ENCODE measurements at regions not wholly inside any gene's neighbourhood (a gene's known extent, or its start where the extent isn't known, plus 50 kb on each side); places are given as distances from the start of the nearest gene placed in this dataset.

DNA sequence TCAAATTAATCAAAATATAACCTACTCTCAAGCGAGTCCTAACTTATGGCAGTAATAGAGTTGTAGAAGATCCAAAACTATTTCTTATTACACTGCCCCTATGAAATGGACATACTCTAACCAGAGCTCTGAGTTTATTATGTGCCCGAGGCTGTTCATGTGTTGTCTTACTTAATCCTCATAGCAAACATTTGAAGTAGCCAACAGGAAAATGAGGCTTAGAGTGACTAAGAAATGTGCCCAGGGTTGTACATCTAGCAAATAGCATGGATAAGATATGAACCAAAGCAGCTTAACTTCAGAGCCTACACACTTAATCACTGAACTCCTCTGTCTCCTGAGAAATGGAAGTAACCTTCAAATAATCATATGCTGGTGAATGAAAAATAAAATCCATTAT is 1551.7 kb downstream of the MAT2B start:
- H3K27ac ChIP-seq (ENCODE audit: low read length), result no peak overlapping the region
- H3K4me1 ChIP-seq (ENCODE audit: control insufficient read depth, insufficient read depth, low read length), result no peaks in the 10 kb centered on the region
- WGBS (ENCODE audit: insufficient coverage, low lambda C conversion rate), result no CpG with 5 or more reads among the region's 2 CpGs
- DNase-seq, result no peak
- no peaks in the 10 kb centered on the region for H3K36me3 ChIP-seq (ENCODE audit: control insufficient read depth, insufficient read depth, low read length)
- no peaks in the 10 kb centered on the region for H3K27me3 ChIP-seq (ENCODE audit: control insufficient read depth, insufficient read depth, low read length)
- no peak overlapping the region for H3K4me3 ChIP-seq (ENCODE audit: low read length)
- no peaks in the 10 kb centered on the region for H3K9me3 ChIP-seq (ENCODE audit: control insufficient read depth, low read depth, low read length)

DNA sequence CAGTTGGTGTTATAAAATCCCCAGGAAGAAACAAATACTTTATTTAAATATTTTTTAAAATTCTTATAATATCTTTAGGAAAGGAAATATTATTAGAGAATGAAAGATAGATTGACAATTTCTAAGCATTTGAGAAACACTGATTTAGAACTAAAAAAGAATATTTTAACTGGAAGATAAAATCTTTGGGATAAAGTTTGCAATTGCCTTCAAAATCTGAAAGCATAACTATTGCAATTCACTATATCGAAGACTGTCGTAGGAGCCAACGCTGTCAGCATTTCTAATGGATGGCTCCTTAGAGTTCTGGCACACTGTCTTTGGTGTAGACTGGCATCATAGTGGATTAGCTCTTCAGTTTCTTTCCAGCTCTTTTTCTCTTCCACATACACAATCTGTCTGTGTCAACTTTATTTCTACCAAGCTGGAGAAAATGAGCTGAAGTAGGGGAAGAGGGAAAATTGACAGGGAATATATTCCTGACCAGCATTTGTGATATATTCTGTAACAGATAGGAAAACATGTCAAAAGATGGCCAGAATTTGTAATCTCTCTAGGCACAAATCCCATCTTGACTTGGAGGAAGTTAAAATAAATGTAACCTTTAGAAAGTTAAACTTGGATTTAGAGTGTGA is 1561.4 kb downstream of the MAT2B start:
- H3K9me3 ChIP-seq (ENCODE audit: control insufficient read depth, low read depth, low read length), result no peaks in the 10 kb centered on the region
- no peak overlapping the region for H3K27ac ChIP-seq (ENCODE audit: low read length)
- H3K4me1 ChIP-seq (ENCODE audit: control insufficient read depth, insufficient read depth, low read length), result no peaks in the 10 kb centered on the region
- WGBS (ENCODE audit: insufficient coverage, low lambda C conversion rate), result 100% methylated on average over 2 of the region's 3 CpGs
- no peak for DNase-seq
- H3K27me3 ChIP-seq (ENCODE audit: control insufficient read depth, insufficient read depth, low read length), result no peaks in the 10 kb centered on the region
- no peaks in the 10 kb centered on the region for H3K36me3 ChIP-seq (ENCODE audit: control insufficient read depth, insufficient read depth, low read length)
- H3K4me3 ChIP-seq (ENCODE audit: low read length), result no peak overlapping the region

DNA sequence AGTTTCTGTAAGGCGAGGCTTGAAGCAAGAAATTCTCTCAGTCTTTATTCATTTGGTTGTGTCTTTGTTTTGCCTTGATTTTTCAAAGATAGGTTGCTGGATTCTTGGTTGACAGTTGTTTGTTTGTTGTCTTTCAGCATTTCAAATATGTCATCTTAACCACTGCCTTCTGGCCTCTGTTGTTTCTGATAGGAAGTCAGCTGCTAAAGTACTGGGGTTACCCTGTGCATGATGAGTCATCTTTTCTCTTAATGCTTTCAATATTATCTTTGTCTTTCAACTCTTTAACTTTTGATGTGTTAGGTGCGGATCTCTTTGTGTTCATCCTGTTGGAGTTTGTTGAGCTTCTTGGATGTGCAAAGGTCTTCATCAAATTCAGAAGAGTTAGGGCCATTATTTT is 1571.3 kb downstream of the MAT2B start:
- H3K36me3 ChIP-seq (ENCODE audit: control insufficient read depth, insufficient read depth, low read length), result no peaks in the 10 kb centered on the region
- no peak overlapping the region for H3K4me3 ChIP-seq (ENCODE audit: low read length)
- H3K4me1 ChIP-seq (ENCODE audit: control insufficient read depth, insufficient read depth, low read length), result no peaks in the 10 kb centered on the region
- H3K27me3 ChIP-seq (ENCODE audit: control insufficient read depth, insufficient read depth, low read length), result no peaks in the 10 kb centered on the region
- no peak overlapping the region for H3K27ac ChIP-seq (ENCODE audit: low read length)
- no peaks in the 10 kb centered on the region for H3K9me3 ChIP-seq (ENCODE audit: control insufficient read depth, low read depth, low read length)
- DNase-seq, result no peak
- WGBS (ENCODE audit: insufficient coverage, low lambda C conversion rate), result no CpG with 5 or more reads among the region's 2 CpGs

DNA sequence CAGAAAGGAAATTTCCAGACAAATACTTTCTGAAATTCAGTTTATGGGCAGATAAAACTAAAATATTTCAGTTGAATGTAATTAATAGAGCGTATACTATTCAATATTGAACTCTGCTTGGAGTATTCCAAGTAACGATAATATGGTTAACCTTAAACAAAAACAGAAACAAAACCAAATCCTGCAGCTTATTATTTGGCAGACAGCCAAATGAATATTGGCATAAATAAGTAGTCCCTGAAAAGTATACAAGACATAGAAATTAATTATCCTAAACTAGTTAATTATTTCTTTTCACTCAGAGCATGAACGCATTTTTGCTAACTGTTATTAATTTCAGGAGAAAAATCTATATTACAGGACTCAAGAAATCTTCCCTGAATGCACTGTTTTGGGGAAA is 1574.0 kb downstream of the MAT2B start:
- Histone ChIP-seq H3K27ac (ENCODE audit: low read length) (no peak overlapping the region), H3K4me3 (ENCODE audit: low read length) (no peak overlapping the region), H3K4me1 (ENCODE audit: control insufficient read depth, insufficient read depth, low read length) (no peaks in the 10 kb centered on the region), H3K27me3 (ENCODE audit: control insufficient read depth, insufficient read depth, low read length) (no peaks in the 10 kb centered on the region), H3K36me3 (ENCODE audit: control insufficient read depth, insufficient read depth, low read length) (no peaks in the 10 kb centered on the region), H3K9me3 (ENCODE audit: control insufficient read depth, low read depth, low read length) (no peaks in the 10 kb centered on the region)
- WGBS (ENCODE audit: insufficient coverage, low lambda C conversion rate), result 100% methylated on average over 1 of the region's 3 CpGs
- no peak for DNase-seq

DNA sequence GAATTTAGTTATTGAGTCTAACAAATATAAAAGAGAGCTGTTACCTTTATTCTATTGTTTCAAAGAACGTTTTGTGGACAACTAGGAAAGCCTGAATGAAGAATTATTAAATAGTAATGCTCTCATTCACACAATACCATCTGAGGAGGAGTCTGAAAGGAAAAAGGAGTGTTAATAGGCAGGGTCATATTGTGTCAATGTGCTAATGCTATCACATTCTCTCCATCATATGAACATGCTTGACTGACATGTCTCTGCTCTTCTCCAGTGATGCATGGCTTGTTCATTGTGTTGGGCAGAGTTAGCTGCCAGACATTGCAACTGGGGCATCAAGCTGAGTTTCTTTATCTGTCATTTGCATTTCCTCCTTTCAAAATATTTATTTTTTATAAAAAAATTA is 1578.0 kb downstream of the MAT2B start:
- WGBS (ENCODE audit: insufficient coverage, low lambda C conversion rate), result 67% methylated on average over 1 of the region's 1 CpG
- no peaks in the 10 kb centered on the region for H3K9me3 ChIP-seq (ENCODE audit: control insufficient read depth, low read depth, low read length)
- no peak for DNase-seq
- H3K27ac ChIP-seq (ENCODE audit: low read length), result no peak overlapping the region
- no peaks in the 10 kb centered on the region for H3K27me3 ChIP-seq (ENCODE audit: control insufficient read depth, insufficient read depth, low read length)
- no peaks in the 10 kb centered on the region for H3K4me1 ChIP-seq (ENCODE audit: control insufficient read depth, insufficient read depth, low read length)
- no peaks in the 10 kb centered on the region for H3K36me3 ChIP-seq (ENCODE audit: control insufficient read depth, insufficient read depth, low read length)
- H3K4me3 ChIP-seq (ENCODE audit: low read length), result no peak overlapping the region

DNA sequence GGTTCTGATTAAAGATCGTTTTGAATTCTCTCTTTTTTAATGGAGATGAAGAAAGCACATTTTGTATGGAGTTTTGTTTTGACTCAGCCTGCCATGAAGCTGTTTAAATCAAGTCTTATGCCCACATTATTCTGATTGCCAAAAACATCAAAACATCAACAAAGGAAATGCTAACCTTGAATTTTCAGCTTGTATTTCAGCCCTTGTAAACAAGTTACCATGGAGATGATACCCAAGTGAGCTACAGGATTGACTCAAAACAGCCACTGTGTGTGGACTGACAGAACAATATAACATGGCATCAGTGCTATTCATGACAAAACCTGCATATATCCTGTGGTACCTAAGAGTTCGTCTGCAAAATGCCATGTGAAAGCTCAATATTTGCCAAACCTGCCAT is 1581.0 kb downstream of the MAT2B start:
- Histone ChIP-seq H3K4me1 (ENCODE audit: control insufficient read depth, insufficient read depth, low read length) (no peaks in the 10 kb centered on the region), H3K4me3 (ENCODE audit: low read length) (no peak overlapping the region), H3K27me3 (ENCODE audit: control insufficient read depth, insufficient read depth, low read length) (no peaks in the 10 kb centered on the region), H3K36me3 (ENCODE audit: control insufficient read depth, insufficient read depth, low read length) (no peaks in the 10 kb centered on the region), H3K27ac (ENCODE audit: low read length) (no peak overlapping the region), H3K9me3 (ENCODE audit: control insufficient read depth, low read depth, low read length) (no peaks in the 10 kb centered on the region)
- DNase-seq, result no peak
- WGBS (ENCODE audit: insufficient coverage, low lambda C conversion rate), result 80% methylated on average over 1 of the region's 2 CpGs

DNA sequence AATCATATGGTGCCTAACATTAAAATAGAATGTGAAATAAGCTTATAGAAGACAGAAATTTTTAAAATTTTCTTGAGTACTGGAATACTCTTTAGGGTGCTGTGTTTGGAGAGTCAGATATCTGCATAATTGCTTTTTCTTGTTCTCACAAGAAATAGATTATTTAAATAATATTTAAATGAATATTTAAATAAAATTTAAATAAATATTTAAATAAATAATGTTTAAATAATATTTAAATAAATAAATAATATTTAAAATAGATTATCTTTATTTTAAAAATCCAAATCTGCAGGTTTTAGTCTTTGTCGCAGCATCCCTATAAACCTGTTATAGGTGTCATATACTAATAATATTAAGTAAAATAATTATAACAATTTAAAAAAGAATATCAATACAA is 1589.4 kb downstream of the MAT2B start:
- no peak overlapping the region for H3K27ac ChIP-seq (ENCODE audit: low read length)
- no peaks in the 10 kb centered on the region for H3K27me3 ChIP-seq (ENCODE audit: control insufficient read depth, insufficient read depth, low read length)
- WGBS (ENCODE audit: insufficient coverage, low lambda C conversion rate), result 92% methylated on average over 1 of the region's 1 CpG

DNA sequence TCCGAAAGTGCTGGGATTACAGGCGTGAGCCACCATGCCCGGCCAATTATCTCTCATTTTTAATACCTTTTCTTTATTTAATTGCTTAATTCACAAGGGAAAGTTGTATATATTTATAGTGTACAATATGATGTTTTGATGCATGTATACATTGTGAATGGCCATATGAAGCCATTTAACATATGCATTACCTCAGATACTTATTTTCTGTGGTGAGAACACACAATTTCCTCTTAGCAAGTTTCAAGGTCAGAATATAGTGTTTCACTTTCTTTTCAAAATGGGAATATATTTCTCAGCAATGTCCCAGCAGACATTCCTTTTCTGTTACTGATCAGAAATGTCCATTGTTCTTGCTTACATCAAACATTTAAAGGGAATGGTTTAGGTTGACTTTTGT is 1596.3 kb downstream of the MAT2B start:
- no CpG with 5 or more reads among the region's 3 CpGs for WGBS (ENCODE audit: insufficient coverage, low lambda C conversion rate)
- H3K36me3 ChIP-seq (ENCODE audit: control insufficient read depth, insufficient read depth, low read length), result no peaks in the 10 kb centered on the region

More for the DNA sequence above, 1589.4 kb downstream of the MAT2B start:
- H3K4me1 ChIP-seq (ENCODE audit: control insufficient read depth, insufficient read depth, low read length), result no peaks in the 10 kb centered on the region
- no peak overlapping the region for H3K4me3 ChIP-seq (ENCODE audit: low read length)
- H3K36me3 ChIP-seq (ENCODE audit: control insufficient read depth, insufficient read depth, low read length), result no peaks in the 10 kb centered on the region
- no peak for DNase-seq
- no peaks in the 10 kb centered on the region for H3K9me3 ChIP-seq (ENCODE audit: control insufficient read depth, low read depth, low read length)

DNA sequence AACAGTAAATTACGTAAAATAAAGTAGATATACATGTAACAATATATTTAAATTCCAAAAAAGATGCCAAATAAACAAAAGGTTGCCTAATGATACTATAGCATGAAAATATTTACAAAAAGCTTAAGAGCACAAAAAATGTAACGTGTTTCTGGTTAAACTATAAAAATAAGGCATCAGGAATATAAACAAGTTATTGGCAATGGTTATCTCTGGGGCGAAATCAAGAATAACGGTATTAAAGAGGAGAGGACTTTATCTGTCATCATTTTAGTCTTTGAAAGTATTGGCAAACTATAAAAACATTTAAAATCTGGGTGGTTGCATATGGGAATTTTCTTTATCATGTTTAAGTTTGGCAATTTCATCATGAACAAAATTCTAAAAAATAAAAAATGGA is 1599.2 kb downstream of the MAT2B start:
- Histone ChIP-seq H3K9me3 (ENCODE audit: control insufficient read depth, low read depth, low read length) (no peaks in the 10 kb centered on the region), H3K36me3 (ENCODE audit: control insufficient read depth, insufficient read depth, low read length) (no peaks in the 10 kb centered on the region), H3K4me1 (ENCODE audit: control insufficient read depth, insufficient read depth, low read length) (no peaks in the 10 kb centered on the region), H3K27me3 (ENCODE audit: control insufficient read depth, insufficient read depth, low read length) (no peaks in the 10 kb centered on the region), H3K27ac (ENCODE audit: low read length) (no peak overlapping the region), H3K4me3 (ENCODE audit: low read length) (no peak overlapping the region)
- WGBS (ENCODE audit: insufficient coverage, low lambda C conversion rate), result 36% methylated on average over 4 of the region's 4 CpGs
- no peak for DNase-seq

More for the DNA sequence above, 1596.3 kb downstream of the MAT2B start:
- Histone ChIP-seq H3K27me3 (ENCODE audit: control insufficient read depth, insufficient read depth, low read length) (no peaks in the 10 kb centered on the region), H3K9me3 (ENCODE audit: control insufficient read depth, low read depth, low read length) (no peaks in the 10 kb centered on the region), H3K4me3 (ENCODE audit: low read length) (no peak overlapping the region), H3K27ac (ENCODE audit: low read length) (no peak overlapping the region), H3K4me1 (ENCODE audit: control insufficient read depth, insufficient read depth, low read length) (no peaks in the 10 kb centered on the region)
- DNase-seq, result no peak

DNA sequence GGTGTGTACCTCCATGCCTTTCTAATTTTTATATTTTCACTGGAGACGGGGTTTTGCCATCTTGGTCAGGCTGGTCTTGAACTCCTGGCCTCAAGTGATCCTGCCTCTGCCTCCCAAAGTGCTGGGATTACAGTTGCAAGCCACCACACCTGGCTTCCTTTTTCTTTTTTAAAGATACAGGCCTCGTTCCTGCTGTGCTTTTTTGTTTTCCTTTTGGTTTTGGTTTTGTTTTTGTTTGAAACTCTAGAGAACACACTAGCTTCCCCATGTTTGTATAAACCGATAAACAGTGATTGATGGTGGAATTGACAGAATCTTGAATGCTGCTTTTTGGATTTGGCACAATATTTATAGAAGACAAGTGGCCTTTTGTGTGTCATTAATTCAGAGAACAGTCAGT is 1603.4 kb downstream of the MAT2B start:
- Histone ChIP-seq H3K9me3 (ENCODE audit: control insufficient read depth, low read depth, low read length) (no peaks in the 10 kb centered on the region), H3K4me3 (ENCODE audit: low read length) (no peak overlapping the region), H3K4me1 (ENCODE audit: control insufficient read depth, insufficient read depth, low read length) (no peaks in the 10 kb centered on the region), H3K27ac (ENCODE audit: low read length) (no peak overlapping the region), H3K36me3 (ENCODE audit: control insufficient read depth, insufficient read depth, low read length) (no peaks in the 10 kb centered on the region), H3K27me3 (ENCODE audit: control insufficient read depth, insufficient read depth, low read length) (no peaks in the 10 kb centered on the region)
- no CpG with 5 or more reads among the region's 3 CpGs for WGBS (ENCODE audit: insufficient coverage, low lambda C conversion rate)
- DNase-seq, result no peak

DNA sequence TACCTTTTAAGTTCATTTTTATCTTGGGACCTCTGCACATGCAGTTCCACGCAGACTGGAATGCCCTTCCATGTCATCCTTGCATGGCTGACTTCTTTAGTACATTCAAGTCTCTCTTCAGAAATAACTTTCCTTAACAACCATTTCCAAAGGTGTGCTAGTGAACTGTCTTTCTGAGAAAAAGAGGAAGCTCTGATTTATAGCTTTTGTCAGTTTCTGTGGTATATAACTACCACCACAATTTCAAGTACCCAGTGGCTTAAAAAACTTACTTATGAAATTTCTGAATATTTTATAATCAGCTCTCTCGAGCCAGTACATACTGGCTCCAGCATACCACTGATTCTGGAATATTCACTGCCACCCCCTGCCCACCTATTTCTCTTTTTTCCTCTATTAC is 1613.8 kb downstream of the MAT2B start:
- H3K4me3 ChIP-seq (ENCODE audit: low read length), result no peak overlapping the region
- H3K36me3 ChIP-seq (ENCODE audit: control insufficient read depth, insufficient read depth, low read length), result no peaks in the 10 kb centered on the region
- no peaks in the 10 kb centered on the region for H3K27me3 ChIP-seq (ENCODE audit: control insufficient read depth, insufficient read depth, low read length)
- no peaks in the 10 kb centered on the region for H3K9me3 ChIP-seq (ENCODE audit: control insufficient read depth, low read depth, low read length)
- H3K27ac ChIP-seq (ENCODE audit: low read length), result no peak overlapping the region
- H3K4me1 ChIP-seq (ENCODE audit: control insufficient read depth, insufficient read depth, low read length), result no peaks in the 10 kb centered on the region
- DNase-seq, result no peak
- WGBS (ENCODE audit: insufficient coverage, low lambda C conversion rate), result 100% methylated on average over 1 of the region's 2 CpGs
